Body of pancreas (tissue), 4 donors: ENCODE measurements at regions not wholly inside any gene's neighbourhood (a gene's known extent, or its start where the extent isn't known, plus 50 kb on each side); places are given as distances from the start of the nearest gene placed in this dataset.

ENCODE experiments used
- POLR2A ChIP-seq, 3 donors: fragments of 450-650 bp; IDR thresholded peaks; one replicate each; pipeline ENCODE4 v1.6.1; 2016; ENCODE audit warnings: antibody characterized with exemption in 3 of 3, mild to moderate bottlenecking in 2 of 3
- TF ChIP-seq, protein P1 (sequence below), 7 experiments: fragments of 450-650 bp in 4 of 7; fragments of 200-600 bp in 3 of 7; sonication (generic) in 3 of 7; IDR thresholded peaks; one replicate each; pipeline ENCODE4 v1.5.1; 2016 to 2019; ENCODE audit warnings: antibody characterized with exemption in 7 of 7

DNA sequence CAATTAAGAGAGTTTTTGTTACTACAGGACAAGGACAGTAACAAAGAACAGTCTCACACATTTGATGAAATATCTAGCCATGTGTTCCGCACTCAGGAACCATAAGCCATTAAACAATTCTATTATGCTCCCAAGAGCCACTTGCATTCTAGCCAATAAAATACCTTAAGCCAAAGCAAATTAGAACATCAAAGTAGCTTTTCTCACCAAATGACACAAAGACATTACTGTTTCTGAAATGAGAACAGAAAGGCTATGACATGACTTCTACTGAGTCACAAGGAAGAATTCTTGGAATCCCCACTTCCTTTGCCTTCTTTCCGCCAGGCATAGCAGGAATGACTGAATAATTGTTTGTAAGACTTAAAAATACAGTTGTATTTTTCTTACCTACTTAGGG, 445.8 kb downstream of the ATP23 start:
- TF ChIP-seq, protein P1, sequence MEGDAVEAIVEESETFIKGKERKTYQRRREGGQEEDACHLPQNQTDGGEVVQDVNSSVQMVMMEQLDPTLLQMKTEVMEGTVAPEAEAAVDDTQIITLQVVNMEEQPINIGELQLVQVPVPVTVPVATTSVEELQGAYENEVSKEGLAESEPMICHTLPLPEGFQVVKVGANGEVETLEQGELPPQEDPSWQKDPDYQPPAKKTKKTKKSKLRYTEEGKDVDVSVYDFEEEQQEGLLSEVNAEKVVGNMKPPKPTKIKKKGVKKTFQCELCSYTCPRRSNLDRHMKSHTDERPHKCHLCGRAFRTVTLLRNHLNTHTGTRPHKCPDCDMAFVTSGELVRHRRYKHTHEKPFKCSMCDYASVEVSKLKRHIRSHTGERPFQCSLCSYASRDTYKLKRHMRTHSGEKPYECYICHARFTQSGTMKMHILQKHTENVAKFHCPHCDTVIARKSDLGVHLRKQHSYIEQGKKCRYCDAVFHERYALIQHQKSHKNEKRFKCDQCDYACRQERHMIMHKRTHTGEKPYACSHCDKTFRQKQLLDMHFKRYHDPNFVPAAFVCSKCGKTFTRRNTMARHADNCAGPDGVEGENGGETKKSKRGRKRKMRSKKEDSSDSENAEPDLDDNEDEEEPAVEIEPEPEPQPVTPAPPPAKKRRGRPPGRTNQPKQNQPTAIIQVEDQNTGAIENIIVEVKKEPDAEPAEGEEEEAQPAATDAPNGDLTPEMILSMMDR (IDR thresholded peaks at IDR 0.05), result no peak
- no peak for TF ChIP-seq POLR2A (IDR thresholded peaks at IDR 0.05)
